Liver (tissue), 8 donors: ENCODE measurements at regions not wholly inside any gene's neighbourhood (a gene's known extent, or its start where the extent isn't known, plus 50 kb on each side); places are given as distances from the start of the nearest gene placed in this dataset.

Experiments used
- DNase-seq: peaks from one replicate; pipeline ENCODE4 v3.0.0-alpha.2; 2017; ENCODE audit warnings: low spot score
- H3K27ac ChIP-seq, 2 donors: one replicate each; pipeline ENCODE4 v1.7.0; 2013; ENCODE audit warnings: inconsistent platforms in 2 of 2, low read length in 2 of 2, control low read depth in 1 of 2, low read depth in 1 of 2, mild to moderate bottlenecking in 1 of 2
- H3K27me3 ChIP-seq, 4 donors: one replicate each; pipeline versions ENCODE4 v1.6.1 to v1.7.0; 2013; ENCODE audit warnings: low read length in 3 of 4, inconsistent platforms in 1 of 4, mild to moderate bottlenecking in 1 of 4, moderate library complexity in 1 of 4; ENCODE audit not compliant: control insufficient read depth in 4 of 4, insufficient read depth in 4 of 4
- H3K36me3 ChIP-seq, 4 donors: one replicate each; pipeline versions ENCODE4 v1.6.1 to v1.7.0; 2013; ENCODE audit warnings: low read length in 3 of 4, mild to moderate bottlenecking in 3 of 4, low read depth in 1 of 4, moderate library complexity in 1 of 4; ENCODE audit not compliant: control insufficient read depth in 4 of 4, insufficient read depth in 3 of 4
- H3K4me1 ChIP-seq, 4 donors: one replicate each; pipeline versions ENCODE4 v1.6.1 to v1.7.0; 2013; ENCODE audit warnings: low read length in 3 of 4, mild to moderate bottlenecking in 3 of 4, moderate library complexity in 1 of 4; ENCODE audit not compliant: control insufficient read depth in 4 of 4, insufficient read depth in 4 of 4
- H3K4me3 ChIP-seq, 3 donors: one replicate each; pipeline versions ENCODE4 v1.6.1 to v1.7.0; 2013; ENCODE audit warnings: low read length in 3 of 3, control low read depth in 1 of 3, low read depth in 1 of 3, mild to moderate bottlenecking in 1 of 3
- H3K9ac ChIP-seq, 2 donors: one replicate each; pipeline ENCODE4 v1.7.0; 2013; ENCODE audit warnings: low read length in 2 of 2, mild to moderate bottlenecking in 2 of 2, moderate library complexity in 2 of 2, control low read depth in 1 of 2, low read depth in 1 of 2
- H3K9me3 ChIP-seq, 4 donors: one replicate each; pipeline versions ENCODE4 v1.6.1 to v1.7.0; 2013; ENCODE audit warnings: low read length in 3 of 4; ENCODE audit not compliant: control insufficient read depth in 4 of 4
- EGR1 ChIP-seq, 2 donors: IDR thresholded peaks; 2 replicates each; pipeline ENCODE4 v1.6.1; 2016 to 2018; ENCODE audit warnings: antibody characterized with exemption in 2 of 2, low read depth in 2 of 2
- FOXA1 ChIP-seq: IDR thresholded peaks from 2 replicates; pipeline ENCODE4 v1.6.1; 2016; ENCODE audit warnings: antibody characterized with exemption
- FOXA2 ChIP-seq: IDR thresholded peaks from 2 replicates; pipeline ENCODE4 v1.6.1; 2016; ENCODE audit warnings: antibody characterized with exemption
- GABPA ChIP-seq, 2 donors: IDR thresholded peaks in 1 of 2; conservative IDR thresholded peaks in 1 of 2; 2 replicates each; pipeline ENCODE4 v1.6.1; 2016; ENCODE audit warnings: antibody characterized with exemption in 2 of 2, mild to moderate bottlenecking in 1 of 2, moderate library complexity in 1 of 2
- RAD21 ChIP-seq, 2 donors: IDR thresholded peaks; 2 replicates each; pipeline ENCODE4 v1.6.1; 2016; ENCODE audit warnings: antibody characterized with exemption in 2 of 2, mild to moderate bottlenecking in 2 of 2
- RXRA ChIP-seq, 2 donors: IDR thresholded peaks; 2 replicates each; pipeline ENCODE4 v1.6.1; 2017 to 2018; ENCODE audit warnings: antibody characterized with exemption in 2 of 2, mild to moderate bottlenecking in 1 of 2
- TAF1 ChIP-seq: conservative IDR thresholded peaks from 2 replicates; pipeline ENCODE4 v1.6.1; 2016; ENCODE audit warnings: antibody characterized with exemption, mild to moderate bottlenecking
- YY1 ChIP-seq: IDR thresholded peaks from 2 replicates; pipeline ENCODE4 v1.6.1; 2016; ENCODE audit warnings: antibody characterized with exemption, mild to moderate bottlenecking
- WGBS: extraction: QIAGEN DNeasy Blood & Tissue Kit; methylation state at CpG from one replicate; pipeline ENCODE4 v1.1.7; 2013; 5-methylcytosine and 5-hydroxymethylcytosine counted together
- TF ChIP-seq, protein P1 (sequence below): IDR thresholded peaks from 2 replicates; pipeline ENCODE4 v1.6.1; 2016; ENCODE audit warnings: antibody characterized with exemption
- TF ChIP-seq, protein P2 (sequence below): IDR thresholded peaks from 2 replicates; pipeline ENCODE4 v1.6.1; 2016; ENCODE audit warnings: antibody characterized with exemption
- TF ChIP-seq, protein P3 (sequence below): IDR thresholded peaks from 2 replicates; pipeline ENCODE4 v1.6.1; 2016; ENCODE audit warnings: antibody characterized with exemption, mild to moderate bottlenecking
- TF ChIP-seq, protein P4 (sequence below): IDR thresholded peaks from 2 replicates; pipeline ENCODE4 v1.6.1; 2016; ENCODE audit warnings: antibody characterized with exemption
- TF ChIP-seq, protein P5 (sequence below): fragments of 150-350 bp; IDR thresholded peaks from 2 replicates; pipeline ENCODE4 v1.5.1; 2017; ENCODE audit warnings: improper control_type of control experiment, low read depth, low read length; ENCODE audit not compliant: missing input control
- donor health status: healthy.
- donor health status: healthy.
- donor health status: healthy.
- donor health status: healthy.
- donor health status: healthy.

DNA sequence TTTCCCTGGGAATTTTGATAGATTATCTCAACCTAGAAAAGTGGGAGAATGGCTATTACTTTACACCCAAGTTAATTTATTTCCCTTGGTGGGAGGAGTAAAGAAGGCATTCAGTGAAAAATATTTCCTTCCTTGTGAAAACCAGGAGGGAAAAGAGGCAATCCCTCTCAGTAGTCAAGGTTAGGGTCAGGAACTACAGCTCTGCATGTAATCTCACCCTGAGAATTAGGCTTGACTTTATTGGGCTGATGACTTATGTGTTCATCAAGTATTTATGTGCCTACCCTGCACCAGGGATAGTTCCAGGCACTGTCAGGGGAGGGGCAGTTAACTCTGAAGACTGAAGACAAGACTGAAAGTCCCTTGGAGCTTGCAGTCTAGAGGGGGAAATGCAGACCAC, 281.8 kb downstream of the DLEU7 start:
- Histone ChIP-seq H3K27me3 (no peaks in the 10 kb centered on the region), H3K9ac (no peak overlapping the region), H3K27ac (no peak overlapping the region), H3K4me3 (no peak overlapping the region), H3K36me3 (no peaks in the 10 kb centered on the region), H3K9me3 (no peaks in the 10 kb centered on the region), H3K4me1 (no peaks in the 10 kb centered on the region)
- DNase-seq: no peak
- TF ChIP-seq TAF1 (no peak), FOXA2 (no peak), FOXA1 (no peak)
- TF ChIP-seq, protein P1, sequence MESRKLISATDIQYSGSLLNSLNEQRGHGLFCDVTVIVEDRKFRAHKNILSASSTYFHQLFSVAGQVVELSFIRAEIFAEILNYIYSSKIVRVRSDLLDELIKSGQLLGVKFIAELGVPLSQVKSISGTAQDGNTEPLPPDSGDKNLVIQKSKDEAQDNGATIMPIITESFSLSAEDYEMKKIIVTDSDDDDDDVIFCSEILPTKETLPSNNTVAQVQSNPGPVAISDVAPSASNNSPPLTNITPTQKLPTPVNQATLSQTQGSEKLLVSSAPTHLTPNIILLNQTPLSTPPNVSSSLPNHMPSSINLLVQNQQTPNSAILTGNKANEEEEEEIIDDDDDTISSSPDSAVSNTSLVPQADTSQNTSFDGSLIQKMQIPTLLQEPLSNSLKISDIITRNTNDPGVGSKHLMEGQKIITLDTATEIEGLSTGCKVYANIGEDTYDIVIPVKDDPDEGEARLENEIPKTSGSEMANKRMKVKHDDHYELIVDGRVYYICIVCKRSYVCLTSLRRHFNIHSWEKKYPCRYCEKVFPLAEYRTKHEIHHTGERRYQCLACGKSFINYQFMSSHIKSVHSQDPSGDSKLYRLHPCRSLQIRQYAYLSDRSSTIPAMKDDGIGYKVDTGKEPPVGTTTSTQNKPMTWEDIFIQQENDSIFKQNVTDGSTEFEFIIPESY: no peak

DNA sequence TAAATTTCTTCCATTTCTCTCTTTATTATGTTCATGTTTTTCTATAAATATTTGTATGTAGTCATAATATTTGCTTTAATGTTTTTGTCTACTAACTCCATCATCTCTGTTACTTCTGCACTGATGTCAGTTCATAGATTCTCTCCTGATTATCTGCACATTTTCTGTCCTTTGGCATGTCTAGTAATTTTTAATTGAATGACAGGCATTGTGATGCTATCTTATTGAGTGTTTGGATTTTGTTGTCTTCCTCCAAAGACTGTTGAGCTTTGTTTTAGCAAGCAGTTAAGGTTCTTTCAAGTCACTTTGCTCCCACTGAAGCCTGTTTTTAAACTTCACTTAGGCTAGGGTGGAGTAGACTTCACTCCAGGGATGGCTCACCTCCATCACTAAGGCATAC, 276.8 kb downstream of the DLEU7 start:
- H3K9ac ChIP-seq: no peak overlapping the region
- no peaks in the 10 kb centered on the region for H3K36me3 ChIP-seq
- no peak overlapping the region for H3K4me3 ChIP-seq
- no peaks in the 10 kb centered on the region for H3K4me1 ChIP-seq
- H3K27ac ChIP-seq: no peak overlapping the region
- H3K9me3 ChIP-seq: no peaks in the 10 kb centered on the region
- no peak for DNase-seq
- no peak for TF ChIP-seq GABPA (IDR thresholded peaks at IDR 0.05 in 1 of 2, conservative IDR thresholded peaks at IDR 0.05 in 1 of 2)
- TF ChIP-seq TAF1: no peak
- TF ChIP-seq, protein P2, sequence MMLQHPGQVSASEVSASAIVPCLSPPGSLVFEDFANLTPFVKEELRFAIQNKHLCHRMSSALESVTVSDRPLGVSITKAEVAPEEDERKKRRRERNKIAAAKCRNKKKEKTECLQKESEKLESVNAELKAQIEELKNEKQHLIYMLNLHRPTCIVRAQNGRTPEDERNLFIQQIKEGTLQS: no peak
- no peak for TF ChIP-seq FOXA1
- no peak for TF ChIP-seq EGR1 (IDR thresholded peaks at IDR 0.05; ENCODE audit: low read depth in 2 of 2)
- no peak for TF ChIP-seq YY1
- TF ChIP-seq, protein P3, sequence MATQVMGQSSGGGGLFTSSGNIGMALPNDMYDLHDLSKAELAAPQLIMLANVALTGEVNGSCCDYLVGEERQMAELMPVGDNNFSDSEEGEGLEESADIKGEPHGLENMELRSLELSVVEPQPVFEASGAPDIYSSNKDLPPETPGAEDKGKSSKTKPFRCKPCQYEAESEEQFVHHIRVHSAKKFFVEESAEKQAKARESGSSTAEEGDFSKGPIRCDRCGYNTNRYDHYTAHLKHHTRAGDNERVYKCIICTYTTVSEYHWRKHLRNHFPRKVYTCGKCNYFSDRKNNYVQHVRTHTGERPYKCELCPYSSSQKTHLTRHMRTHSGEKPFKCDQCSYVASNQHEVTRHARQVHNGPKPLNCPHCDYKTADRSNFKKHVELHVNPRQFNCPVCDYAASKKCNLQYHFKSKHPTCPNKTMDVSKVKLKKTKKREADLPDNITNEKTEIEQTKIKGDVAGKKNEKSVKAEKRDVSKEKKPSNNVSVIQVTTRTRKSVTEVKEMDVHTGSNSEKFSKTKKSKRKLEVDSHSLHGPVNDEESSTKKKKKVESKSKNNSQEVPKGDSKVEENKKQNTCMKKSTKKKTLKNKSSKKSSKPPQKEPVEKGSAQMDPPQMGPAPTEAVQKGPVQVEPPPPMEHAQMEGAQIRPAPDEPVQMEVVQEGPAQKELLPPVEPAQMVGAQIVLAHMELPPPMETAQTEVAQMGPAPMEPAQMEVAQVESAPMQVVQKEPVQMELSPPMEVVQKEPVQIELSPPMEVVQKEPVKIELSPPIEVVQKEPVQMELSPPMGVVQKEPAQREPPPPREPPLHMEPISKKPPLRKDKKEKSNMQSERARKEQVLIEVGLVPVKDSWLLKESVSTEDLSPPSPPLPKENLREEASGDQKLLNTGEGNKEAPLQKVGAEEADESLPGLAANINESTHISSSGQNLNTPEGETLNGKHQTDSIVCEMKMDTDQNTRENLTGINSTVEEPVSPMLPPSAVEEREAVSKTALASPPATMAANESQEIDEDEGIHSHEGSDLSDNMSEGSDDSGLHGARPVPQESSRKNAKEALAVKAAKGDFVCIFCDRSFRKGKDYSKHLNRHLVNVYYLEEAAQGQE: no peak
- no peak for TF ChIP-seq RXRA (IDR thresholded peaks at IDR 0.05)
- H3K27me3 ChIP-seq: no peaks in the 10 kb centered on the region

DNA sequence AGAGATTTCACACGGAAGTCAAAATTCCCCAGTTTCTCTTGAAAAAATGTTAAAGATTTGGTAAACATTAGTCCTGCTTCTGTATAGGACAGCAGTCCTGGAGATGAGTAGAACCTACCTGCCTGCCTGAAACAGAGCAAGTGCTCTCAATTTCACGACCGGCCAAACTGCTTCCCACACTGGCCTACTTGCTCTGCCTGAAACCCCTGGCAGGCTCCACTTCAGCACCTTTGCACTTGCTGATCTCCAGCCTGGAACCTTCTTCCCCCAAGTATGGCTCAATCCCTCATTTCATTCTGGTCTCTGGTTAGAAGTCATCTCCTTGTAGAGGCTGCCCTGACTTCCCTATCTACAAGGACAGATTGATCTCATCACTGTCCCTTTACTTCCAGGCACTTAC, 271.4 kb downstream of the DLEU7 start:
- Histone ChIP-seq H3K27me3 (no peaks in the 10 kb centered on the region), H3K36me3 (no peaks in the 10 kb centered on the region), H3K9ac (no peak overlapping the region), H3K27ac (no peak overlapping the region), H3K4me1 (peaks cover 0 to 21% (median 16%) of the 10 kb centered on the region in 4 donors), H3K4me3 (no peak overlapping the region), H3K9me3 (no peaks in the 10 kb centered on the region)
- WGBS: 36% methylated on average over 3 of the region's 3 CpGs
- TF ChIP-seq, protein P2: no peak
- TF ChIP-seq TAF1 (no peak), RAD21 (IDR thresholded peaks at IDR 0.05) (no peak), EGR1 (IDR thresholded peaks at IDR 0.05; ENCODE audit: low read depth in 2 of 2) (no peak), GABPA (IDR thresholded peaks at IDR 0.05 in 1 of 2, conservative IDR thresholded peaks at IDR 0.05 in 1 of 2) (no peak), RXRA (IDR thresholded peaks at IDR 0.05) (no peak)
- TF ChIP-seq, protein P4, sequence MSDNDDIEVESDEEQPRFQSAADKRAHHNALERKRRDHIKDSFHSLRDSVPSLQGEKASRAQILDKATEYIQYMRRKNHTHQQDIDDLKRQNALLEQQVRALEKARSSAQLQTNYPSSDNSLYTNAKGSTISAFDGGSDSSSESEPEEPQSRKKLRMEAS: no peak
- TF ChIP-seq, protein P5, sequence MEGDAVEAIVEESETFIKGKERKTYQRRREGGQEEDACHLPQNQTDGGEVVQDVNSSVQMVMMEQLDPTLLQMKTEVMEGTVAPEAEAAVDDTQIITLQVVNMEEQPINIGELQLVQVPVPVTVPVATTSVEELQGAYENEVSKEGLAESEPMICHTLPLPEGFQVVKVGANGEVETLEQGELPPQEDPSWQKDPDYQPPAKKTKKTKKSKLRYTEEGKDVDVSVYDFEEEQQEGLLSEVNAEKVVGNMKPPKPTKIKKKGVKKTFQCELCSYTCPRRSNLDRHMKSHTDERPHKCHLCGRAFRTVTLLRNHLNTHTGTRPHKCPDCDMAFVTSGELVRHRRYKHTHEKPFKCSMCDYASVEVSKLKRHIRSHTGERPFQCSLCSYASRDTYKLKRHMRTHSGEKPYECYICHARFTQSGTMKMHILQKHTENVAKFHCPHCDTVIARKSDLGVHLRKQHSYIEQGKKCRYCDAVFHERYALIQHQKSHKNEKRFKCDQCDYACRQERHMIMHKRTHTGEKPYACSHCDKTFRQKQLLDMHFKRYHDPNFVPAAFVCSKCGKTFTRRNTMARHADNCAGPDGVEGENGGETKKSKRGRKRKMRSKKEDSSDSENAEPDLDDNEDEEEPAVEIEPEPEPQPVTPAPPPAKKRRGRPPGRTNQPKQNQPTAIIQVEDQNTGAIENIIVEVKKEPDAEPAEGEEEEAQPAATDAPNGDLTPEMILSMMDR: no peak
- no peak for DNase-seq
